ENCODE measurements at regions not wholly inside any gene's neighbourhood (a gene's known extent, or its start where the extent isn't known, plus 50 kb on each side); places are given as distances from the start of the nearest gene placed in this dataset.

- TF ChIP-seq, protein P1, sequence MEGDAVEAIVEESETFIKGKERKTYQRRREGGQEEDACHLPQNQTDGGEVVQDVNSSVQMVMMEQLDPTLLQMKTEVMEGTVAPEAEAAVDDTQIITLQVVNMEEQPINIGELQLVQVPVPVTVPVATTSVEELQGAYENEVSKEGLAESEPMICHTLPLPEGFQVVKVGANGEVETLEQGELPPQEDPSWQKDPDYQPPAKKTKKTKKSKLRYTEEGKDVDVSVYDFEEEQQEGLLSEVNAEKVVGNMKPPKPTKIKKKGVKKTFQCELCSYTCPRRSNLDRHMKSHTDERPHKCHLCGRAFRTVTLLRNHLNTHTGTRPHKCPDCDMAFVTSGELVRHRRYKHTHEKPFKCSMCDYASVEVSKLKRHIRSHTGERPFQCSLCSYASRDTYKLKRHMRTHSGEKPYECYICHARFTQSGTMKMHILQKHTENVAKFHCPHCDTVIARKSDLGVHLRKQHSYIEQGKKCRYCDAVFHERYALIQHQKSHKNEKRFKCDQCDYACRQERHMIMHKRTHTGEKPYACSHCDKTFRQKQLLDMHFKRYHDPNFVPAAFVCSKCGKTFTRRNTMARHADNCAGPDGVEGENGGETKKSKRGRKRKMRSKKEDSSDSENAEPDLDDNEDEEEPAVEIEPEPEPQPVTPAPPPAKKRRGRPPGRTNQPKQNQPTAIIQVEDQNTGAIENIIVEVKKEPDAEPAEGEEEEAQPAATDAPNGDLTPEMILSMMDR (IDR thresholded peaks at IDR 0.05; ENCODE audit: control extremely low read depth in 1 of 3, insufficient read depth in 1 of 3, low read depth in 1 of 3, low read length in 3 of 3) = no peak
- TF ChIP-seq POLR2AphosphoS5 (IDR thresholded peaks at IDR 0.05; ENCODE audit: low read depth, low read length) (no peak), CTBP2 (IDR thresholded peaks at IDR 0.05; ENCODE audit: borderline replicate concordance, insufficient read depth, insufficient read length, low read length) (no peak), USF2 (IDR thresholded peaks at IDR 0.05; ENCODE audit: low read length) (no peak)
These were observed 140.2 kb upstream of the MYO10 start (continued) for GRCh38 chr5:17076272-17076671.

Measured in H1 (cell line).